NCI-H128 (cell line): ENCODE measurements at regions not wholly inside any gene's neighbourhood (a gene's known extent, or its start where the extent isn't known, plus 50 kb on each side); places are given as distances from the start of the nearest gene placed in this dataset.

Source experiments
- DNase-seq: peaks from one replicate; lab custom pipeline; 2025; ENCODE audit not compliant: unreplicated experiment; lab: John Stamatoyannopoulos, UW

DNA sequence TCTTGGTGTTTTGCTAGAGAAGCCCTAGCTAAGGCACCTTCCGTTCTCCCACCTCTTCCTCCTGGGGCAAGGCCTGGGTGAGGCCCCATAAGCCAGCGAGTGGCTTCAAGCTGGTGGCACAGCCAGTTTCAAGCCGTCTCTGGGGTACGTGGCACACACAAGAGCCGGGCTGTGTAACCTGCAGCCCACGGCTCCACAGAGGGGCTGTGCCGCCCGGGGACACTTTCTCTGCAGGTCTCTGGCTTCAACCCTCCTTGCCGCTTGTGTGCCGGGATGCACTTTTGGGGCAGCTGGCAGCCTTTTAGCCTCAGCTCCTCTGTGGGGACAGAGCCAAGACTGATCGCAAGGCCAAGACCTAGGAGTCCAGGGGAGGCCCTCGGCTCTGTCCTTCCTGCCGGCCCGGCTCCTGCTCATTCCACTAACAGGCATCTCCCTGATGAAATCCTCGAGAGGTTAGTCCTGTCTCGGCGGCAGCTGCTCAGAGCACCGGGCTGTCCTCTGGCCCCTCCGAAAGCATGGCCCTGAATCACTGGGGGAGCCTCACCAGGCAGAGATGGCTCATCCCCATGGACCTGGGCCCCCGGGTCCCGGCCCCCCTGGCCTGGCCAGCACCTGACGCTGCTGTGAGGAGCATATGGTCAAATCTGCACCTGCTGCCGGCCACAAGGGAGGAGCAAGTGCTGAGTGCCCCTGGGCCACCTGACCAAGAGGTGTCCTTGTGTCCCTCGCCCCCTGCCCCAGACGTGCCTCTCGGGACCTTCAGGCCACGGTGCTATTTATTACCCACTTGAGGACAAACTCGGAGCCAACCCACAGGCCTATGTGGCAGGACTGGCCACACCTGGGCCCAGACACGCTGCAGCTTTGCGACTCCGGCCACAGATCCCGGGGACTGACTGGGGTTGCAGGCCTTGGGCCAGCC is 98.5 kb downstream of the METRNL start:
- no peak for DNase-seq

DNA sequence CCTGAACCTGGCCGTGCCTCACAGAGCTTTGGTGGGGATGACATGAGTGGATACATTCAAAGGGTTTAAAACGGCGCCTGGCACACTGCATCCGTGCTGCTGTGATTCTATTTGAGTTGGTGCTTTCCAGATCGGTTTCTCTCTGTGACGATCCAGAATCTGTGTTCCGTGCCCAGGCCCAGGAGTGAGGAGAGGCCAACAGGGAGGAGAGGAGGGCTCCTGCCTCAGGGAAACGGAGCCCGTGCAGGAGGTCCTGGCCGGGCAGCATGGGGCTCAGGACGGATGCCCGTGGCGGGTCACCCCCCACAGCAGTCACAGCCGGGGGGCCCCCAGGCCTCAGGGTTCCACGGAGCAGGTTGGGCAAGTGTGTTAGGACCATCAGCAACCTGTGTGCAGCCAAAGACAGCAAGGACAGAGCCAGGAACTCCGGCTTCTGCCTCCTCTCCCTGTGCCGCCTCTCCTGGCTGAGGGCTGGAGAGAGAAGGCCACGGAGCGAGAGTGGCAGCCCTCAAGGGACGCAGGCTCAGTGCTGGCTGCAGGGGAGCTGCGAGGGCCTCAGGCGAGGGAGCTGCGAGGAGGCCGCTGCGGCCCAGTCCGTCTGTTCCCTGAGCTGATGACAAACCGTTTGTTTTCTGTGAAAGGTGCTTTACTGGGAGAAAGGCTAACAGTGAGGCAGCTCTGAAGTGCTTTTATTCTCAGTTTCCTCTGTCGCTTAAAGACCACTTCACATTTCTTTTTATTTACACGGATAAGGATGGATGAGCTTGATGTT is 99.3 kb downstream of the METRNL start:
- DNase-seq = peak; percentile 56

DNA sequence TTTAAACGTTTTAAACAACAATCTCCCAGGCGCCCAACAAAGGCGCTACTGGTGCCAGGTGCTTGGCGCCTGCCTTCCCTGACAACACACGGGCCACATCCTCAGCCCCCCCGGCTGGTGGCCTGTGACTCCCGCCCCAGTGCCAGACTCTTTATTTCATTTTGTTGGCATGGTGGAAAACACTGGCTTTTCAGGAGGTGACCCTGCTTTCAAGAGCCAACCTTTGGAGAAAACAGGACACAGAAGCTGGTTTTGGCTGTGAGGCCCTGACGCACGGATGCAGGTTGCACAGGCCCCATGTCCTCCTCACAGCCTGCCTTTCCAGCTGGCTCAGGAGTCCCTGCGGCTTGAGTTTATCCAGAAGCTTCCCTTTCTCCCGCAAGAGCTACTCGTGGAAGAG is 100.0 kb downstream of the METRNL start:
- peak; percentile 50 for DNase-seq

DNA sequence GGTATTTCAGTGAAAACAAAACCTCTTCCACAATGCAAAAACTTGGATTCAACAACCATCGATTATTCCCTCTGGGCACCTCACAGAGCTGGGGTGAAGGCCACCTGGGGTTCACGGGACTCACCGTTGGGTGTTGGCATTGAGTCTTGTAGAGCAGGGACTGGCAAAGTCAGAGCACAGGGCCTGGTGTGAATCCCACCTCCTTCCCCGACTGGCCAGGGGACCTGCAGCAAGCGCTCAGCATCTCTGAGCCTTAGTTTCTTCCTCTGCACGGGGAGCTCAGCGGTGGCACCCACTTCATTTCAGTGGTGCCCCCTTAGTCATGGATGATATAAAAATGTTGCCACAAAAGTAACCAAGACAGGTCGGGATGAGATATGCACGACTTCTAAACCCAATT is 100.4 kb downstream of the METRNL start:
- no peak for DNase-seq

DNA sequence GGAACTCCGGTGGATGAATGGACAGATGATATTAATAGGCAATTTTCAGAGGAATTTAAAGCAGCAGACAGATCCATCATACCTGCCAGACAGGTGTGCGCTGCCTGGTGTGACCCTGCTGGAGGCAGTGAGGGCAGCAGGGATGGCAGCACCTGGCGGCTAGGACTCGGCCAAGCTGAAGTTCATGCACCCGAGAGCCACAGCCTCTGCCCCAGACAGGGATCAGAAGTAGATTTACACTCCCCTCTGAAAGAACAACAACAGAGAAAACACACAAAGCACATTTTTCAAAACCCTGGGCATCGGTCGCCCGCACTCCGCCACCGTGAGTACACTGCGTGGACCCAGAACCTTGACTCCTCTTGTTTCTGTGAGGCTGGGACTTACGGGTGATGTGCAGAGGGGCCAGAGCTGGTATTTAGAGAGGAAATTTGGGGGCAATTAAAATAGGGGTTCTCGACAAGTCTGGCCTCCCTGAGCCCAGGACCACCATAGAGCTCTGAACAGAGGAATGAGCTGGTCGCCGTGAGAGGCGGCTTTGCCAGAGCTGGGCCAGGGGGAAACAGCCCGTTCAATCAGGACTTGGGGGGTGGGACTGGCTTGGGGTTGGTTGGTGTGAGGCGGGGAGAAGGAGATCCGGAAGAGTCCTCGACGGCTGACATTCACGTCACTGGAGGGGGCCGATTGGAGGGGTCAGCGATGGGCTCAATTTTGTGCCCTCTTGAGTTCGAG is 101.0 kb downstream of the METRNL start:
- DNase-seq = no peak

DNA sequence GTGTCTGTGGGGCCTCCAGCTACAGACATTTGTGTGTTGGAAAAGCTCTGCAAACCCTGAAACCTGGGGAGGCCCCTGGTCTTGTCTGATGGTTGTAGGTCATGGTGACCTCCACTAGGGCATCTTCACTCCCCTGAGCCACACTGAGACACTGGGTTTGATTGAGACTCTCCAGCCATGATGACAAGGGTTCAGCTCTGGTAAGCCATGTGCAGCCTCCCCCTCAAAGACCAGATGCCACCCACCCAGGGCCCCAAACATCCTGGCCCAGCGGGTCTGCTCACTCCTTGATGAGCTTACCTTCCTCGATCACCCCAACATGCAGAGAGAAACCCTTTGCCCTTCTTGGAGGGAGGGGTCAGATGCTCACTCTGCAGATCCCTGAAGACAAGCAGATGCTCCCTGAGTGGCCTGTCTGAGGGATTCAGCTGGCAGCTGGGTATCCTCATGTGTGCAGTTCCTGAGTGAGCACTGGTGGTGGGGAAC is 101.6 kb downstream of the METRNL start:
- no peak for DNase-seq

DNA sequence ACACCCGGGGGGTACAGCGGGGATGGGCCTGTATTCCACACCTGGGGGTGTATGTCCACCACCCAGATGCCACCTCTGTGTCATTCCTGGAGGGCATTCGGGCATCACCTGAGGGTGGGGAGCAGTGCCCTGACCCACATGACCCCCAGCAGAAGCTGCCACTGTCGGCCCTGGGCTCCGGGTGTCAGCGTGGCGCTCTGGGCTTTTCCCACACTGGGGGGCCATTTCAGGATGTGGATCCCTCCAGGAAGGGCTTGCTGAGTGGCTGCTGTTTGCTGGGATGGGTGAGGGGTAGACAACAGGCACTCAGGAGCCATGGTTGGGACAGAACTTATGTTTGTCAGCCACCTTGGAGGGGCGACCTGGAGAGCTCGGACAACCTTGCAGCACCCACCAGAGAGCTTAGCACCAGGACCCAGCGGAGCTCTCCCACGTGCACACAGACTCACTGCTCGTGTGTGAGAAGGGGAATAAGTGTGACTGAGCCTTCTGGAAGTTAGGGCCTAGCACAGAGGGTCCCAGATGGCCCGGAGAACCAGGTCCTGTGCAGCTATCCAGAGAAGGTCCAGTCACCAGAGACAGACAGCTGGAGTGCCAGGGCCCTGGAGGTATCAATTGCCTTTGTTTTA is 102.7 kb downstream of the METRNL start:
- DNase-seq = no peak

DNA sequence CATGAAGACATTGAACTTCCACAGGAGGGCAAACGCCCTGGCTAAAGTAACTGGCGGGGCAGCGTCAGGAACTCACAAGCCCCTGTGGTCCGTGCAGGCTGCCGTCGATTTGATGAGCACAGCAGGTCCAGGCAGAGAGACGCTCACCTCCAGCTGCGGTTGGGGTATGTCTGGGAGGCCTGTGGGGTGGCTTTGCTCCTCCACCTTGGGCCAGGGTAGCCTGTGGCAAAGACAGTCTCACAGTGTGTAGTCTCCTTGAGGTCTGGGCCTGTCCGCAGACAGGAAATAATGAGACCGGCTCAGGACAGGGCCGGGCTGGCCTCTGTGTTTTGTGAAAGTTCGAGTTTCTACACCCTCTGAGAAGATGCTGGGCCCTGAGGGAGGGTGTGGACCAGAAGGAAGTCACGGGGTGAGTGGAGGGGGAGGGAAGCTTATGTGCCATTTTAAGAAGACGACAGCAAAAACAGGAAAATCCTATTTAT is 103.3 kb downstream of the METRNL start:
- no peak for DNase-seq

DNA sequence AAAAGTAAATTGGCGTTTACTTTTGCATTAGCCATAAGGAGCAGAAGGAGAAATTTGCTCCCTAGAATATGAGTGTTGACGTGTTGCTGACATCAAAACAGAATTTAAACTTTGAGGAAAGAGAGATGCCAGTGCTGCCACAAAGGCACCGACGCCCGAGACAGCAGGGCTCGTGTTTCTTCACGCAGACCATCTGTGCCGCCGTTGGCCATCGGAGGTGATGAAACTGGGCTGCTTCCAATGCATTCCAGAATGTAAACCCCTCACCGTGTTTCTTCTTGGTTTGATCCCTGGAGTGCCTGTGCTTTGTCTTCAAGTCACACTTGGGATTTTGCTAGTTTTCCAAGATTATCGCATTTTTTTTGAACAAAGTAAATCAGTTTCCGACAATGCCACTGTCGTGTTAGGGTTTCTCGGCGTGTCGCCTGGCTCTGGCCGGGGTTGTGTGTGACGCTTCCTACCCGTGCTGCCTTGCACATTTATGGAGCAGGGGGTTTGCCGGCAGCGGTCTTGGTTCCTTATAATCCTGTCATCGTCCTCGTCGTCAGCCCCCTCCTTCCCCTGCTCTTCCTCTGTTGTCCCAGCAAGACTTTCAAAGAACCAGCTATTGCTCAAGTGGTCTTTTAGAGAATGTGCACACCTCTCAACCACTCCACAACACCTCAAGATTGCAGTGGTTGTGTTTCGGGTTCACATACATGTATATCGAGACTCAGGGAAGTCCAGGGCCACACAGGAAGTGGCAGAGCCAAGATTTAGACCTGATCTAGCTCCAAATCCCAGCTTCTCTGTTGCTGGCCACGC is 103.9 kb downstream of the METRNL start:
- no peak for DNase-seq

DNA sequence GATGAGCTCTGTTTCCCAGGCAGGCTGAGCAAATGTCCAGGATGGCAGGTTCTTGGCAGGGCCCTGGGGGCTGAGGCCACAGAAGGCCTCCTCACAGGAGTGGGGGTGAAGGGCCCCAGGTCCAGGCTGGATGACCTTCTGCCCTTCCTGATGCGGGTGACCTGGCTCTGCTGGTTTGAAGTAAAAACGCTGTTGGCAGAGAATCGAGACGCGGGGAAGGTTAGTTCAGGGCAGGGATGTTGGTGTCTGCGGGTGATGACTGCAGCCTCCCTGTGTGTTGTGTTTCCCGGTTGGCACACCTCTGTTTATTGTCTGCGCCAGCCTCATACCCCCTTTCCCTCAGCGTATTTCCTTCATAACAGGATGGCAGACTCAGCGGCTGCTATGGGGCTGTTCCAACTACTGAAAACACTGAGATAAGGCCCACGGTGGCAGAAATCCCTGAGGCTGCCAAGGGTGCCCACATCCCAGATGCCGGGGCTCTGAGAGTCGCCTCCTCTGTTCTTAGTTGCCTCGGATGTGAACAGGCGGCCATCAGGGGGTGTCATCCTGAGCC is 104.6 kb downstream of the METRNL start:
- no peak for DNase-seq

DNA sequence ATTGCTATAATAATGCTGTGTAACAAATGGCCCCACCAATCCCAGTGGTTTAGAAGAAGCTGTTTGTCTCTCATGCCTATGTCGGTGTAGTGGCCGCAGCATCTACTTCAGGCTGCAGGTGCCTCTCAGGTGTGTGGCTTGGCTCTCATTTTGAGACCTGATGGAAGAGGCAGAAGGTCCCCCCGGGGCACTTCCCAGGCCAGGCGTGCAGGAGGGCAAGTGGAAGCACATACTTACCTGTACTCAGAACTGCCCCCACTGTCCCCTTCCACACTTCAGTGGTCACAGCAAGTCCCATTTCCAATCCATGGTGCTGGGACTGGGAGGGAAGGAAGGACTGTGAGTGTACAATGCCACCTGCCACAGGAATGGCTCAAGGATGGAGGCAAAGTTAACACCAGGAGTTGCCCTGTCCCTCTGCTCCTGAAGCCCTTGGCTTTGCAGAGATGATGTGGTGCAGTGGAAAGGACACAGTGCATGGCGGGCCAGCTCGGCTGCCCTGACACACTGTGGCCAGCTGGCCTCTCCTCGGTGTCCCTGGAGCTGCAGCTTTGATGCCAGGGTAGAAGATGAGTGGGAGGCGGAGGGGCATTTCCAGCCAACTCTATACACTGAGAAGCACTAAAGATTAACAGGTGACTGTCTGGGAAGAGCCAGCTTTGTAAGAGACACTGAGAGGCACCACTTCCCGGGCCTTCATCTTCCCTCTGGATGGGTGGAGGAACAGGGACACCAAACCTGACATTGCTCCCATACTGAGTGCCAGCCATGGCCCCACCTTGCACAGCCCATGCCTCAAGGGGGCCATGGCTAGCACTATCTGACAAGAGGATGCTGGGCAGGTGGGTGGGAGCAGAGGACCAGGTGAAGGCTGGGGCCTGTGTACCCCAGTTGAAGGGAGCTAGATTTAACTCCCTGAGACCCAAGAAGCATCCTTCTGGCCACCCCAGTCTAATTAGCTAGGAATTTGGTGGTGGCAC is 105.9 kb downstream of the METRNL start:
- DNase-seq = no peak

DNA sequence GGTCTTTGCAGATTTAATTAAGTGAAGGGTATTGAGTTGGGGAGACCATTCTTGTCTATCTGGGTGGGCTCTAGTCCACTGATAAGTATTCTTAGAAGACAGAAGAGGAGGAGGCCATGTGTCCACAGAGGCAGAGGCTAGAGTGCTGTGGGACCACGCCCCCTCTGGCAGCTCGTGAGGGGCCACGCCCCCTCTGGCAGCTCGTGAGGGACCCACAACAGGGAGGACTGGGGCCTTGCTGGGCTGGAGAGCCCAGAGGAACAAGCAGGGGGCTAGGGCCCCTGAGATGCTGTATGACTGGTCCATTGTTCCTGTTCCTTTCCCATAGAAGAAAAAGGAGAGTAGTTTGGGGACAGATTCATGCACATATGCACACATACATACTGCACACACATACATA is 106.8 kb downstream of the METRNL start:
- DNase-seq = no peak

DNA sequence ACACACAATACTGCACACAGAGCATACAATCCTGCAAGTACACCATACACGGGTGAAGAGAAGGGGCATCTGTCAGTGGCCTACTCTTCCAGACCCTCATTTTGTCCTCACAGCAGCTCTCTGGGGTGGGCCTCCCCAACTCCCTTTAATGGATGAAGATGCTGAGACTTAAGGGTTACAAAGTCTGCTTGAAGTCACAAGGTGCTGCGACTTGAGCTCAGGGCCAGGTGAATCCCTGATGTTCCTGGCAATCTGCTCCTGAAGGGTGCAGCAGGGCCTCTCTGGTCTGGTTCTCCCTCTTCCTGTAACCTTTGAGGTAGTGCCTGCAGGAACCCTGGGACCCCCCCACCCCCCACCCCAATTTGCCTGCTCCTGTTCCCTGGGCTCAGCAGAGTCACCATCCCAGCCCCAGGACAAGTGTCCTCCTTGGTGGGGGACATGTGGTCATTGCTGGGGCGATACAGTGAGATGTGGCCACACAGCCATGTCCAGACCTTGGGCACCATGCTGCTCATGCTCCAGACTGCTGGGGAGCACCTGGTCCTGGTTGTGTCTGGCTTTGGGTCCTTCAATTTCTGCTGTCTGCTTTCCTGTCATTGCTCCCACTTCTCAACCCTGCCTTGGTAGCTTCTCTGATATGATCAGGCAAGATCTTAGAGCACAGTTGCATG is 107.5 kb downstream of the METRNL start:
- no peak for DNase-seq

DNA sequence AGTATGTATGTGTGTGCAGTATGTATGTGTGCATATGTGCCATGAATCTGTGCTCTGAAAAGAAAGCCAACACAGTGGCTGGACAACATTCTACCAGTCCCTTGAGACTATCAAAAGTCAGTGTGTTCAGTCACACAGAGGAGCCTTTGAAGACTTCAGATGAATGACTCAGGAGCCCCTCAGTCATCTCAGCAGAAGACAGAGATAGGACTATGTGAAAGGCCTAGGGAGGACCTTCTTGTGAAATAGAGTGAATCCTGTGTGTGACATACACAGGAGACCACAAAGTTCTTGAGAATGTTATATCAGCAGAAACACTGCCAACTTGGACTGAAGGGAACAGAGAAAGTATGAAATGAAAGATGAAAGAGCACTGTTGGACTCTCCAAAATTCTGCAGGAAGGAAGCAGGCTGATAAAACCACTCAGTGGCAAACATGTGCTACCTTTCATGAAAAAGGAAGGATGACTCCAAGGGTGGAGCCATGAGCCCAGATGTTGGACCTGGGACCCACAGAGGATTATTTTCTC is 108.4 kb downstream of the METRNL start:
- no peak for DNase-seq

DNA sequence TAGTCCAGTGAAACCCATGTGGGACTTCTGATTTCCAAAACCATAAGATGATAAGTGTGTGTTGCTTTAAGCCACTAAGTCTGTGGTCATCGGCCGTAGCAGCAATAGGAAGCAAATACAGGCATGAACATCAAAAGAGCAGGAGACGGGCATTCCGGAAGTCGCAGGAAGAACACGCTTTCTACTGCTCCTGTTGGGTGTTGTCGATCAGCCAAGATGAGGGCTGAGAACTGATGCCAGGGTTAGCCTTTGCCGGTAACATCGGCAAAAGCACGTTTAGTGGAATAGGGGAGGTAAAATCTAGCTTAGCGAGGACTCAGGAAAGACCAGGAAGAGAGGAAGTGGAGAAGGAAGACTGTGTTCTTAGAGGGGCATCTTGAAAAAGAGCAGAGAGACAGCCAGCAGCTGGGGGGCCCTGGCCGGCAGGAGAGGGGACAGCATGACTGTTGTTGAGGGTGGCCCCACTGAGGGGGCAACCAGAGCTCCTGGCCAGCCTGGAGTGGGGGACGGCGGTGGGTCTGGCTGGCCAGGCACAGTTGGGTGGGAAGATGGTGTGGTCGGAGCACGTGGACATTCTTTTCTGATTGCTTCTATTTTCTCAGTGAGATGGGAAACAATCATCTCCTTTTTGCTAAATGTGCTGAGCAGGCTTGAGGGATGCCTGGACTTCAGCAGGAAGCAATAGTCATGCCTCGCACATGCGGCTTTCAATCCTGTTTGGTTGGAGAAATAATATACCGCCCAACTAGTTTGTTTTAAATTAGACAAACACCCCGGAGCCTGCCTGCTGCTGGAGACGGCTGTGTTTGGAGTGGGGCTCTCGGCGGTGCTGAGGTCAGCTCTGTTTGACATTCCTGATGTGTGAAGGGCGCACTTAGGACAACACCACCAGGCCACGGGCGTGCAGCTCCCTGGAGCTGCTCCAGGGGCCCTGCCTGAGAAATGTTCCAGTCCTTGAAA is 109.9 kb downstream of the METRNL start:
- no peak for DNase-seq

DNA sequence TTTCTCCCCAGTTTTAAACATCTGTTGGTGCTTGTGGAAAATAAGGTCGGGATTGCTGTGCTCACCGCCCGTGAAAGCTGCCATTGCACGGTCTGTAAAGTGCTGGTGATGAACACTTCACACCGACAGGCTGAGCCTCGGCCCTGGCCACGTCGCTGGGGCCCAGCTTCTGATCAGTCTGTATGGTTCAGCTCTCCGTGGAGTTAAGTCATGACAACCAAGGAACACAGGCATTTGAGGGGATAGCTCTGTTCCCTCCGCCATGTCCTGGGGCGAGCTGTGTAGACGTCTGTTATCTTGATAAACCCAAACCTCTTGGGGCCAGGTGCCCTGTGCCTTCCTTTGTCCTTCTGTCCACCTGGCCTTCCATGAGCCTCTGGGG is 110.6 kb downstream of the METRNL start:
- no peak for DNase-seq
